ENCODE measurements at regions not wholly inside any gene's neighbourhood (a gene's known extent, or its start where the extent isn't known, plus 50 kb on each side); places are given as distances from the start of the nearest gene placed in this dataset.
"Not testable (repeated sequence)": the region's sequence is repeated elsewhere in the genome, so short reads cannot be mapped to it uniquely, and the experiment has no call there.

GRCh38 chr12:84135586-84136279 lies 776.9 kb downstream of the SLC6A15 start:
- no peak for DNase-seq
- ATAC-seq: no peak

GRCh38 chr12:84134797-84135366 lies 777.7 kb downstream of the SLC6A15 start:
- DNase-seq (no peak), ATAC-seq (no peak)

- no peak for ATAC-seq
Observed at GRCh38 chr12:84131076-84131475, 781.5 kb downstream of the SLC6A15 start.

GRCh38 chr12:84128117-84128991 lies 784.2 kb downstream of the SLC6A15 start:
- ATAC-seq: peak; percentile 28
- DNase-seq: no peak

More at GRCh38 chr12:84131076-84131475, 781.5 kb downstream of the SLC6A15 start:
- no peak for DNase-seq

- DNase-seq (no peak), ATAC-seq (no peak)
Observed at GRCh38 chr12:84124211-84124610, 788.4 kb downstream of the SLC6A15 start.

GRCh38 chr12:84117190-84117589 lies 795.4 kb downstream of the SLC6A15 start:
- DNase-seq (no peak), ATAC-seq (no peak)

- DNase-seq: no peak
- ATAC-seq: no peak
Observed at GRCh38 chr12:84113666-84114065, 798.9 kb downstream of the SLC6A15 start.

GRCh38 chr12:84103886-84104285 lies 808.7 kb downstream of the SLC6A15 start:
- ATAC-seq: not testable (repeated sequence)

GRCh38 chr12:84101963-84102362 lies 810.6 kb downstream of the SLC6A15 start:
- ATAC-seq, DNase-seq: not testable (repeated sequence)

More at GRCh38 chr12:84103886-84104285, 808.7 kb downstream of the SLC6A15 start:
- not testable (repeated sequence) for DNase-seq

- ATAC-seq, DNase-seq: not testable (repeated sequence)
Observed at GRCh38 chr12:84099591-84099990, 813.0 kb downstream of the SLC6A15 start.

- DNase-seq (no peak), ATAC-seq (no peak)
Observed at GRCh38 chr12:84091651-84092050, 820.9 kb downstream of the SLC6A15 start.

GRCh38 chr12:84089356-84089755 lies 823.2 kb downstream of the SLC6A15 start:
- ATAC-seq: no peak
- no peak for DNase-seq

- no peak for ATAC-seq
Observed at GRCh38 chr12:84085046-84085445, 827.6 kb downstream of the SLC6A15 start.

GRCh38 chr12:84079626-84080025 lies 833.0 kb downstream of the SLC6A15 start:
- ATAC-seq (no peak), DNase-seq (no peak)

More at GRCh38 chr12:84085046-84085445, 827.6 kb downstream of the SLC6A15 start:
- no peak for DNase-seq

- ATAC-seq: no peak
- DNase-seq: no peak
Observed at GRCh38 chr12:84077679-84078078, 834.9 kb downstream of the SLC6A15 start.

GRCh38 chr12:84075991-84076390 lies 836.6 kb downstream of the SLC6A15 start:
- DNase-seq (no peak), ATAC-seq (no peak)

- no peak for ATAC-seq
- DNase-seq: no peak
Observed at GRCh38 chr12:84073401-84073800, 839.2 kb downstream of the SLC6A15 start.

- ATAC-seq (no peak), DNase-seq (no peak)
Observed at GRCh38 chr12:84072961-84073360, 839.6 kb downstream of the SLC6A15 start.

GRCh38 chr12:84070292-84070691 lies 842.3 kb downstream of the SLC6A15 start:
- ATAC-seq: no peak
- DNase-seq: no peak

GRCh38 chr12:84069699-84070098 lies 842.9 kb downstream of the SLC6A15 start:
- ATAC-seq: no peak
- no peak for DNase-seq

GRCh38 chr12:84069198-84069597 lies 843.4 kb downstream of the SLC6A15 start:
- ATAC-seq (no peak), DNase-seq (no peak)

GRCh38 chr12:84058136-84058535 lies 854.5 kb downstream of the SLC6A15 start:
- DNase-seq: no peak
- no peak for ATAC-seq

- no peak for ATAC-seq
- no peak for DNase-seq
Observed at GRCh38 chr12:84054811-84055210, 857.8 kb downstream of the SLC6A15 start.
